ENCODE measurements at regions not wholly inside any gene's neighbourhood (a gene's known extent, or its start where the extent isn't known, plus 50 kb on each side); places are given as distances from the start of the nearest gene placed in this dataset.

GRCh38 chr4:10343656-10344055 is 113.6 kb downstream of the ZNF518B start:
- WGBS, 2 donors, result 66 to 95% methylated on average over 2 of the region's 2 CpGs
- Histone ChIP-seq H3K4me3 (no peak overlapping the region), H3K4me1 (no peaks in the 10 kb centered on the region), H3K36me3 (no peaks in the 10 kb centered on the region), H3K27ac (no peak overlapping the region), H3K27me3 (no peaks in the 10 kb centered on the region), H3K9me3 (no peaks in the 10 kb centered on the region)
- intact Hi-C loops (cut with DNase I), result no loop called here
- TF ChIP-seq EP300 (IDR thresholded peaks at IDR 0.05) (no peak), POLR2A (IDR thresholded peaks at IDR 0.05) (no peak), POLR2AphosphoS5 (IDR thresholded peaks at IDR 0.05) (no peak)
- TF ChIP-seq, protein P1, sequence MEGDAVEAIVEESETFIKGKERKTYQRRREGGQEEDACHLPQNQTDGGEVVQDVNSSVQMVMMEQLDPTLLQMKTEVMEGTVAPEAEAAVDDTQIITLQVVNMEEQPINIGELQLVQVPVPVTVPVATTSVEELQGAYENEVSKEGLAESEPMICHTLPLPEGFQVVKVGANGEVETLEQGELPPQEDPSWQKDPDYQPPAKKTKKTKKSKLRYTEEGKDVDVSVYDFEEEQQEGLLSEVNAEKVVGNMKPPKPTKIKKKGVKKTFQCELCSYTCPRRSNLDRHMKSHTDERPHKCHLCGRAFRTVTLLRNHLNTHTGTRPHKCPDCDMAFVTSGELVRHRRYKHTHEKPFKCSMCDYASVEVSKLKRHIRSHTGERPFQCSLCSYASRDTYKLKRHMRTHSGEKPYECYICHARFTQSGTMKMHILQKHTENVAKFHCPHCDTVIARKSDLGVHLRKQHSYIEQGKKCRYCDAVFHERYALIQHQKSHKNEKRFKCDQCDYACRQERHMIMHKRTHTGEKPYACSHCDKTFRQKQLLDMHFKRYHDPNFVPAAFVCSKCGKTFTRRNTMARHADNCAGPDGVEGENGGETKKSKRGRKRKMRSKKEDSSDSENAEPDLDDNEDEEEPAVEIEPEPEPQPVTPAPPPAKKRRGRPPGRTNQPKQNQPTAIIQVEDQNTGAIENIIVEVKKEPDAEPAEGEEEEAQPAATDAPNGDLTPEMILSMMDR (IDR thresholded peaks at IDR 0.05), result no peak
- DNase-seq, result no peak

GRCh38 chr4:10342866-10343265 is 114.4 kb downstream of the ZNF518B start:
- intact Hi-C loops (cut with DNase I), result no loop called here
- WGBS, 2 donors, result 90 to 94% methylated on average over 2 of the region's 2 CpGs
- TF ChIP-seq, protein P1 (IDR thresholded peaks at IDR 0.05), result no peak
- no peak for TF ChIP-seq POLR2AphosphoS5 (IDR thresholded peaks at IDR 0.05)
- TF ChIP-seq POLR2A (IDR thresholded peaks at IDR 0.05), result no peak
- no peak for TF ChIP-seq EP300 (IDR thresholded peaks at IDR 0.05)
- Histone ChIP-seq H3K9me3 (no peaks in the 10 kb centered on the region), H3K4me1 (no peaks in the 10 kb centered on the region), H3K27me3 (no peaks in the 10 kb centered on the region), H3K4me3 (no peak overlapping the region), H3K36me3 (no peaks in the 10 kb centered on the region), H3K27ac (no peak overlapping the region)
- DNase-seq, result no peak

- no peaks in the 10 kb centered on the region for H3K27me3 ChIP-seq
- no peak for TF ChIP-seq POLR2AphosphoS5 (IDR thresholded peaks at IDR 0.05)
- no peak for TF ChIP-seq POLR2A (IDR thresholded peaks at IDR 0.05)
- TF ChIP-seq, protein P1 (IDR thresholded peaks at IDR 0.05), result no peak
- TF ChIP-seq EP300 (IDR thresholded peaks at IDR 0.05), result no peak
- WGBS, 2 donors, result 87 to 91% methylated on average over 4 of the region's 4 CpGs
- H3K27ac ChIP-seq, result no peak overlapping the region
- no peaks in the 10 kb centered on the region for H3K36me3 ChIP-seq
- intact Hi-C loops (cut with DNase I), result no loop called here
- H3K4me3 ChIP-seq, result no peak overlapping the region
- no peaks in the 10 kb centered on the region for H3K4me1 ChIP-seq
- DNase-seq, result no peak
- H3K9me3 ChIP-seq, result no peaks in the 10 kb centered on the region
Observed at GRCh38 chr4:10336471-10336870, 120.8 kb downstream of the ZNF518B start.

- 73 to 75% methylated on average over 8 of the region's 8 CpGs for WGBS, 2 donors
- intact Hi-C loops (cut with DNase I), result no loop called here
Observed at GRCh38 chr4:10335050-10335449, 122.2 kb downstream of the ZNF518B start.

More at GRCh38 chr4:10335050-10335449, 122.2 kb downstream of the ZNF518B start:
- Histone ChIP-seq H3K27me3 (no peaks in the 10 kb centered on the region), H3K4me1 (no peaks in the 10 kb centered on the region), H3K36me3 (no peaks in the 10 kb centered on the region), H3K4me3 (no peak overlapping the region), H3K9me3 (no peaks in the 10 kb centered on the region), H3K27ac (no peak overlapping the region)
- no peak for TF ChIP-seq EP300 (IDR thresholded peaks at IDR 0.05)
- TF ChIP-seq POLR2AphosphoS5 (IDR thresholded peaks at IDR 0.05), result no peak
- no peak for TF ChIP-seq POLR2A (IDR thresholded peaks at IDR 0.05)
- TF ChIP-seq, protein P1 (IDR thresholded peaks at IDR 0.05), result no peak
- DNase-seq, result no peak
